Frontal cortex (tissue), 3 donors: ENCODE measurements at regions not wholly inside any gene's neighbourhood (a gene's known extent, or its start where the extent isn't known, plus 50 kb on each side); places are given as distances from the start of the nearest gene placed in this dataset.
"Not testable (repeated sequence)": the region's sequence is repeated elsewhere in the genome, so short reads cannot be mapped to it uniquely, and the experiment has no call there.

Source experiments
- DNase-seq, 2 donors: peaks; one replicate each; pipeline ENCODE4 v3.0.0; 2012; ENCODE audit warnings: low spot score in 2 of 2
- FAIRE-seq: peaks from 2 replicates; lab custom pipeline; 2012; peaks lifted over from hg19 to GRCh38; lab: Jason Lieb, UNC
- donor health status: control.
- donor health status: control.
- donor health status: control.

DNA sequence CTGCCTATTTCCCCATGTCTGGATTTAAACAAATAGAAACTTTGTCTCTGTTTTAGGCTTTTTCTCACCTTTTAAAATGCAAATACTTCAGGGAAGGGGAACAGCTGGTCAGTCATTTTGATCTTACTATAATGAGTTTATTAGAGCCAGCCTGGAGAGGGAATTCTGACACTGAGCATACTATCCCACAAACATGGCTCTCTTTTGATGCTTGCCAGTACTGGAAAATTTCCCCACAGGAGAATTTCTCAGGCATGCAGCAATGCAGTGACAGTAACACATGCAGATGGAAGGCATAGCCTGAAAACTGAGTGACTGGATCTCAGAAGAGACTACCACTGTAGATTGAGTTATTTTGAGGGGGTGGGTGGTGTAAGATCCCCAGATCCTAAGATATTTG is 974.3 kb upstream of the CELF4 start:
- DNase-seq: no peak
- FAIRE-seq: no peak

DNA sequence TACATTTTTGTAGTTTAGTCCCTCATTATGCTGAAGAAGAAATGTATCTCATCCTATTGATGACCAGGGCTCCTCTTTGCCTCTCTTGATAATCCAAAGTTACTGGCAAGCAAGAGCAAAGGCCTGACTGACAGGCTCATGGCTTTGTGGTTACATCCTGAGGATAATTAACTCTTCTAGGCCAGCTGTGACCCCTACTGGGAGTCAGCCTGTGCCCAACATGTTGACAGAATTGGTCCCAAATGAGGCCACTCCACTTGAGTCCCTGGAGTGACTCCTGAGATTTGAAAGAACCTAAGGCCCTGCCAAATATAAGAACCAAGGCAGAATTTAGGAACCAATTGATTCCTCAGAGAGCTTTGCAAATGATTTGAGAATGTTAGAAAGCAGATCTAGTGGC is 973.8 kb upstream of the CELF4 start:
- FAIRE-seq: no peak

DNA sequence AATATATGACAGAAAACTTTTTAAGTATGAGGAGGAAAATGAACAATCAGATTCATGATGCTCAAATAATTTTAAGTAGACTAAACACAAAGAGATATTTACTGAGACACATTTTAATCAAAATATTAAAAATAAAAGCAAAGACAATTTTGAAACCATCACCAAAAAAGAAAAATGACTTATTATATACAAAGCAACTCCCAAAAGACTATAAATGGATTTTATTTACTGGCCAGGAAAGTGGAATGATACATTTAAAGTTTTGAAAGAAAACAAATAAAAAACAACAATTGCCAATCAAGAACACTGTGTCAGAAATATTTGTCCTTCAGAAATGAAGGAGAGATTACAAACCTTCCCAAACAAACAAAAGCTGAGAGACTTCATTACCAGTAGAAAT is 968.5 kb upstream of the CELF4 start:
- DNase-seq (no peak), FAIRE-seq (no peak)

More for the DNA sequence above, 973.8 kb upstream of the CELF4 start:
- no peak for DNase-seq

DNA sequence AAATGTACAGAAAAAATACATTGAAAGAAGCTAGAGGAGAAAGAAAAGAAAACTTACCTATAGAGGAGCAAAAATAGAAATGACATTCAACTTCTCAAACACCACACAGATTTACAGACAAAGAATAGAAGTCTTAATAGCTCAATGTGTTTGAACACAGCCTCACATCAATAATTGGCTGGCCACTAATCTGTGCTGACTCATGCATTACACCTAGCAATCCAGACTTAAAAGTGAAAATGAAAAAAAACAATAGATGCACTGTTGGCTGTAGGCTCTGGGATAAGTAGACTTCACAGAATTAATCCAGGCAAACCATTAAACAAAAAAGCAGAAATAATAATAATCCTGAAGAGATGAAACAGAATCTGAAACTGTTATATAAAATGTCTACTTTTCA is 961.3 kb upstream of the CELF4 start:
- DNase-seq: no peak
- no peak for FAIRE-seq

DNA sequence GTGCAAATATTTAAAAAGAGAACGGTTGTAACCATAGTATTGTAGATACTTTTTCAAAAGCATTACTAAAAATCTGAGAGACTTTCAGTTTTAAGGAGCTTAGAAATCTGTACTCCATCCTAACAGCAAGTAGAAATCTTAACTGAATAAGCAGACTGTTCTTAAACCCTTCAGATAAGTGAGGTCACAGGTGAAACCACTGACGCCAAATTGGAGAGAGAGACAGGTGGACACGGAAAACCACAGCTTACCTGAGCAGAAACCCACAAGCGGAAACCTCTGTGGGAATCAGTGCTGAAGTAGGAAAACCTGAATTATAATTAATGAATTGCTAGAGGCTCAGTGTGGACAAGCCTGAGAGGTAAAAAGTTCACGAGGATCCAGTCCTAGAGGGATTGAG is 959.4 kb upstream of the CELF4 start:
- no peak for FAIRE-seq
- DNase-seq: no peak

DNA sequence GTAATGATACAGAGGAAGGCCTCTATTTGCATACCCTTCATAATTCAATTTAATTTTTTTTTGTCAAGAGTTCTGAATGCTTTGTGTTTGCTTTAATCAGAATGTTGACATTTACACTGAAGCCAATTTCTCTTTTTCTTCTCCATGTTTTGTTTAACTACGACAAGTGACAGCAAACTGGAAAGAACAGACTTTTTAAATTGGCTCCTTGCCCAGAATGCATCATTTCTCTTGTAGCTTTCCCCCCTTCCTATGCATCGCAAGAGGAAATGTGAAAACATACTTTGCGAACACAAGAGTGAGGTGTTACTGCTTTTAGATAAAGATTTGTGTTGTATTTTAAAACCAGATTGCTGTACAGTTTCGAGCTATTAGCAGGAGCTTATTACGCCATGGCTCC is 955.2 kb upstream of the CELF4 start:
- FAIRE-seq: no peak
- DNase-seq: no peak

DNA sequence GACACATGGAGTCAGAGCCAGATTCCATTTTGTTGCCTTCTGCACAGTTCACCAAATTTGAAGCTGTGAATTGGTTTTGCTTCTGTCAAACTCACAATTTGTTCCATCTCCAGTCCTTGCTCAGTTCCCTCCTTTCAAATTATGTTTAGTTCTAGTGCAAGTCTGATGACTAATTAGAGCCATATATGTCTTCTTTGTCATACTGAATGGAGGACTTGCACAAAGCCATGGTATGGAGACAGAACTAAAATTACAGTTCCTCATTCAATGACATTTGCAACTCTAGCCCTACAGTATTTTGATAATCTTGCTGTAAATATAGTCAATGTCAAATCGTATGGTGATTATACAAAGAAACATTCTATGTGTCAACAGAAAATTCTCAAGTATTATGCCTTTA is 936.9 kb upstream of the CELF4 start:
- no peak for DNase-seq
- no peak for FAIRE-seq

DNA sequence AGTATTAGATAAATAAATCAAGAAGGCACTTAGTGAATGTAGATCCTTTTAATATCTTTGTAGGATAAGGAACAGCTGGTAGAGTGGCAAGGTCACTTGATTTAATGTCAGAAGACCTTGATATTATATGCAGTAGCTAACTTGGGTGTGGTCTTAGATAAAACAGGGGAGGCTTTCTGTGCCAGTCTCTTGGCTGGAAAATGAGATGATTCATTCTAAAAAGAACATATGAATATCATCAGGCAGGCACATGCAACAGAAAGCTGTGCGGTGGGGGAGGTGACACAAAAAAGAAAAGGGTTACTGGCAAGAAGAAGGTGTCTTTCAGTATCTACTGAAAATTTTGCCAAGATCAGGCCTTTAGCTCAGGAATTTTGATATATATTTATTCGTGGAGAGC is 931.7 kb upstream of the CELF4 start:
- FAIRE-seq: no peak

DNA sequence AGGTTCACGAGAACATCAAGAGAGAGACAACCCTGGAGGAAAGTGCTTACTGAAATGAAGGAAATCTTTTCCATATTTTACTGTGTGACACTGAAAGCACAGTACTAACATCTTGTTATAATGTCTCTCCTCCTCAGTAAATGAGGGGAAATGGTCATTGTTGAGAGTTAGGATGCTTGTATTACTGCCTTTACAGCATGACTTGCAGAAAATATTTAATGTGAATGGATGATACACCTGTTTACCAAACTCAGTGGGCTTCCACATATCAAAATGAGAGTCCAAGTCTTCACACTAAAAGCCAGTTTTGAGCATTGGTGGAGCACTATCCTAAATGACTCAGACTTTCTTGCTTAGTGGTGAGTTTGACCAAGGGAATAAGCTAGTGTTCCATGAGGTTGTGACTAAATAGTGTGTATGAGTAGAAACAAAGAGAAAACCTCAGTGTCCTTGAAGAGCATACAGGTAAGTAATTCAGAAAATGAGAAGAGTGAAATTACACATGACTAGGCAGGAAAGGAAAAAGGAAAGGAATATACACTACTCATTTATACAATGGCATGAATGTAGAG is 930.7 kb upstream of the CELF4 start:
- no peak for DNase-seq
- no peak for FAIRE-seq

More for the DNA sequence above, 931.7 kb upstream of the CELF4 start:
- DNase-seq: no peak

DNA sequence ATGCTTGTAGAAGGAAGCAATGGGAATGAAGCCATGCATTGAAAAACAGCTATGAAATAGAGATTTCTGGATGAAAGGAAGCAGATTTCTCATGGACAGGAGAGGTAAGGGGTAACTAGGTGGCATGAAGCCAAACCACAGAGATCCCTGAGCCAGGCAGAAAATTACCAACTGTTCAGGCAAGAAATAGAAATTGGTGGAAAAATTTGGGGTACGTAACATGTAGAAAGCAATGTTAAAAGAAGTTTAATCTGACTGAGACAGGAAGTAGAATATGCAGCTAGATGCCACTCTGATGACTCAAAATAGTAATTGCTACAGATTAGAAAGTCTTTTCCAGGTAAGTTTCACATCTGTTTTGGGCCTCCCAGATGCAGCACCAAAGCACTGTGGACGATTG is 928.5 kb upstream of the CELF4 start:
- DNase-seq (no peak), FAIRE-seq (no peak)

DNA sequence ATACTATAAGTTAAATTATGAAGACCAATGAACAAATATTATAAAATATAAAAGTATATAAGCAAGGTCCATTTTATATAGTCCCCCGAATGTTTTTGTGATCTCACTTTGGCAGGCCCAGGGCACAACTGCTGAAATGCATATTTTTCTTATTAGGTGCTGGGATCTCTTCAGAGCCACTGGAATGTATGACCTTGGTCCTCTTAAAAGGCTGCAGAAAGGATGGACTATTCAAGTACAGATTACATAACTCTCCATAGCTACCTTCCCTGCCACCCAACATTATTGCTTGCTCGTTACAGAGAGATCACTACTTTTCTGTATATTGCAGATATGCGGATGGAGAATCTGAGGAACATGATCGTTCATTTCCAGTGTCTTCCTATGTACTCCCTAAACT is 925.6 kb upstream of the CELF4 start:
- no peak for DNase-seq
- FAIRE-seq: no peak

DNA sequence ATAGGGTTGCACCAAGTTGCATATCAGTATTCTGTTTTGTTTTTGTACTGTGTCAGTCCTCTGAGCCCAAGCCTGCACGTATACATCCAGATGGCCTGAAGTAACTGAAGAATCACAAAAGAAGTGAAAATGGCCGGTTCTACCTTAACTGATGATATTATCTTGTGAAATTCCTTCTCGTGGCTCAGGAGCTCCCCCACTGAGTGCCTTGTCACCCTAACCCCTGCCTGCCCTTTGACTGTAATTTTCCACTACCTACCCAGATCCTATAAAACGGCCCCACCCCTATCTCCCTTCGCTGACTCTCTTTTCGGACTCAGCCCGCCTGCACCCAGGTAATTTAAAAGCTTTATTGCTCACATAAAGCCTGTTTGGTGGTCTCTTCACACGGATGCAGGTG is 924.1 kb upstream of the CELF4 start:
- not testable (repeated sequence) for DNase-seq, FAIRE-seq

DNA sequence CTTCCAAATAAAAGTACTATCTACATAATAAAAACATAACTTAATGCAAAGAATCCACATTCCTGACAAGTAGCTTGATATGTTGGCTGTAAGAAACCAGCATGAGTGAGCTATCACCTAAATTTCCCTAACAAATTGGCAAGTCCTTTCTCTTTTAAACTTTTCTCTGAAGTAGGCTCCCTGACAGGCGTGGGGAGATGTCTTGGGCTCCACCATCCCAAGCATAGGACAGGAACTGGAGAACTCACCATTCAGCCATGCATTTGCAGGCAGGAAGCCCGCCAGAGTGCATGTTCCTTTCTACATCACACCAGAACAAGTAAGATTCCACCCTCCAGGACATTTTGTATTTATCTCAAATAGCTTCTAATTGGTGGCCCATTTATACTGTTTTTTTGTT is 921.9 kb upstream of the CELF4 start:
- FAIRE-seq (no peak), DNase-seq (no peak)

DNA sequence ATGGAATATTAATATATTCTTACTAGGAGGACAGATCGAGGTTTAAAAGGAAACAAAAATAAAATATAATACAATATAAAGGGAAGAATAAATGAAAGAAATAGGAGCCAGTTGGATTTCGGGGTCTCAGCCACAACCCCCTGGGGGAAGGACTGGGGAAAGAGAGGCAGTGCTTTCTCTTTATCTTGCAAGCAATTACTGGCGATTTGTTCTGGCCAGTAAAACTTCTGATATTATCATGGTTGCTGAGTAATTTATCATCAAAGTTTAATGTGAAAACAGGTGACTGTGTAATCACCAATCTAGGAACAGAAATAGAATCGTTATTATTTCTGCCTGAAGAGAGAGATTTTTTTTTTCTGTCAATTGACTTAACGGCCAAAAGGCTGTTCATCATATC is 917.7 kb upstream of the CELF4 start:
- no peak for FAIRE-seq

DNA sequence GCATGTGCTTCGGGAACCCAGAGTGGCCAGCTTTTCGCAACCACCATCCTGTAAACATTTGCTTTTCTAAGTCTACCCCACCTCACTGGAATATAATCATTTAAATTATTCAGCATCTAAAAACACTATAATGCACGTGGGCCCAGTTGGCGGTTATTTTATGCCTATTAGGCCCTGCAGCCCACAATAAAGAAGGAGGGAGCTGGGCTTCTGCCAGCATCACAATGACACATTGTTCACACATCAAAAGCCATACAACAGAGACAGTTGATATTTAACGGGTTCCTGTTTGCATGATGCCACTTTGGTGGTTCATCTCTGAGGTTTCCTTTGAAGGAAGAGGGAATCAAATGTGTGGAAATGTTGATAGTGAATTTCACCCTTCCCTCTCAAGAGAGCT is 916.0 kb upstream of the CELF4 start:
- FAIRE-seq (no peak), DNase-seq (no peak)

More for the DNA sequence above, 917.7 kb upstream of the CELF4 start:
- DNase-seq: no peak

DNA sequence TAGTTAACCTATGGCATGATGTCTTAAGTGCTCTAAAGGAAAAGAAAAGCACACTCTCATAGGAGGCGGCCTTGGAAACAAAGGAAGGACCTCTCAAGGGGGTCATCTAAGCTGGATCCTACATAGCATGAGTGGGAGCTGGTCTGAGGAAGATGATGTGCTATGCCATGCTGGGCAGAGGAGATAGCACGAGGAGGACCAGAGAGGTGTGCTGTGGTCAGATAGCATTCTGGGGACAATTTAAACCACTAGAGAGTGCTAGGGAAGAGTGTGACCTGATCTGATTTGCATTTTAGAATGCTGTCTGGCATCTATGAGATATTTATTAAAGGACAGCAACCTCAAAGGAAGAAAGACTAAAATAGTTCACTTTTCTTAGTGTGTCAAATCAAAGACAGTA is 910.1 kb upstream of the CELF4 start:
- DNase-seq (no peak), FAIRE-seq (no peak)

DNA sequence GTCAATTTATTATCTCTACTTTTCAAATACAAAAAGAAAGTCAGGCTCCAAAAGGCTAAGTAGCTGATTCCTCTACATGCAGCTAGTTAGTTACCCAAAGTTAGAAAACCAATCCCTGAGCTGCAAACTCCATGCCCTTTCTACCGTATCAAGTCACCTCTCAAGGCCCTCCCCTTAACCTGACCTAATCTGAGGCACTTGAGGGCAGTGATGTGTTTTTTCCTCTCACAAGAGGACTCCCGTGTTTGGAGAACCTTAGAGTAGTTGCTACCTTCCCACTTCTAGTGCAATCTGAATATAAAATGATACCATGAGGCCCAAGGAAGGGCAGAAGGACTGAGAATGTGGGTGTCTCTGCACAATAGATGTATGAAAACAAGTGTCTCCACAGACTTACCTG is 907.9 kb upstream of the CELF4 start:
- DNase-seq (no peak), FAIRE-seq (no peak)

DNA sequence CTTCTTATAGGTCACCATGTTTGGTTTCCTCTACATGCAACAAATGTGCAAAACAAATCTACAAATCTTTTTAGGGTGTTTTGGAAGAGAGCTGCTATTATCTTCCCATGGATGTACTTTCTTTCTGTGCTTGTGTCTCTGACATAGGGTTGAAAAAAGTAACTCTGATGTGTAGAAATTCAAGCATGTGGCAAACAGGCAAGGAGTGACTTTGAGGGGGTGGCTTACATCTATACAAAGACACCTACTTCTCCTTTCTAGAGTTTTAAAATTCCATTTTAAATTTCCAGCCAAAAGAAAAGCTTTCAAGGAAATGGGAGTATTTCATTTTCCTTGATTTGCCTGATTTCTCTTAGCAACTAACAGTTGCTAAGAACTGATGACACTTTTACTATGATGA is 904.8 kb upstream of the CELF4 start:
- no peak for DNase-seq
- no peak for FAIRE-seq

DNA sequence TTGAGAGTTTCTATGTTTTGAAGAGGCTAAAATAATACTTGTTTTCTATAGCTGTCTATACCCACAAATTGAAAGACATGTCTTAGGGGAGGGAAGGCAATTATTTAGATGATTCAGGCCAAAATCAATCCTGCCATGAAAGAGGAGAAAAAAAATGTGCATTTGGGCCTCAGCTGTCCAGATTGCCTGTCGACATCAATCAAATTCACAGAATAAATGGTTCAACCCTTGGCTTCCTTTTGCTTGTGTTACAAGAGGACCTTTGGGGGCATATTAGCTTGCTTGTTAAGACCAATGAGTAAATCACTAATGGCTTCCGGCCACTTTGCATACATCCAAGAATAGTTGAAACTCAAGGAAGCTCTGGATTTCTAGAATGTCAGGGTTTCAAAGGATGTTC is 900.8 kb upstream of the CELF4 start:
- no peak for FAIRE-seq
- no peak for DNase-seq

DNA sequence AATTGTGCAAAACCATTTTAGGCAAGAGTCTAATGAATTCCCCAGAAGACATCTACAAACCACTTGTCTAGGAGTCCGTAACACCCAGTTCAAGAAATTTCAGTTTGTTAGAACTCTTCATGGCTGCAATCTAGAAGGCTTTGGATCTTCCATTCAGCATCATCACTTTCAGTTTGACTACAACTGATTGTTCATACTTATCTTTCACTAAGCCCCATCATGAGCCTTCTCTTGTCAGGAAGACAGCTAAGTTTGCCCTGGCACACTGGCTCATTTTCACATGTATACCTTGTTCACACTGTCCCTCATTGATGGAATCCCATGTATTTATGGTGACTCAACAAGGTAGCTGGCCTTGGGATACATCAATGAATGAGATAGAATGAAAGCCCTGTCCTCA is 898.4 kb upstream of the CELF4 start:
- FAIRE-seq: no peak
- no peak for DNase-seq

DNA sequence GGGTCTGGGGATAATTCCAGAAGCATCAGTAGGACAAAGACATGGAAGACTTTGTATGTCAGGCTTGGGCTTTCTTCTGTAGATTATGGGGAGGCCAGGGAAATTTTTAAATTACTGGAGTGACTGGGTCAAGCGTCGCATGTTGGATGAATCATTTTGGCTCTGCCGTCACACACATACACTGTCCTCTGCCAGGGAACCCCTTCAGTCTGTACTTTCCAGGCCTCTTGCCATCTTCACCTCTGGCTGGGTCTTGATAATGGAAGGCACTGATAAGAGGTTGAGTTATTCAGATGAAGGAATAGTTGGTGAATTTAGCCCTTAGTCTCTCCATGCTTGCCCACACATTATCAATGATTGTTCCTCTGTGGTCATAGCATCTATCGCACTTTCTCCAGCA is 895.1 kb upstream of the CELF4 start:
- FAIRE-seq (no peak), DNase-seq (no peak)

DNA sequence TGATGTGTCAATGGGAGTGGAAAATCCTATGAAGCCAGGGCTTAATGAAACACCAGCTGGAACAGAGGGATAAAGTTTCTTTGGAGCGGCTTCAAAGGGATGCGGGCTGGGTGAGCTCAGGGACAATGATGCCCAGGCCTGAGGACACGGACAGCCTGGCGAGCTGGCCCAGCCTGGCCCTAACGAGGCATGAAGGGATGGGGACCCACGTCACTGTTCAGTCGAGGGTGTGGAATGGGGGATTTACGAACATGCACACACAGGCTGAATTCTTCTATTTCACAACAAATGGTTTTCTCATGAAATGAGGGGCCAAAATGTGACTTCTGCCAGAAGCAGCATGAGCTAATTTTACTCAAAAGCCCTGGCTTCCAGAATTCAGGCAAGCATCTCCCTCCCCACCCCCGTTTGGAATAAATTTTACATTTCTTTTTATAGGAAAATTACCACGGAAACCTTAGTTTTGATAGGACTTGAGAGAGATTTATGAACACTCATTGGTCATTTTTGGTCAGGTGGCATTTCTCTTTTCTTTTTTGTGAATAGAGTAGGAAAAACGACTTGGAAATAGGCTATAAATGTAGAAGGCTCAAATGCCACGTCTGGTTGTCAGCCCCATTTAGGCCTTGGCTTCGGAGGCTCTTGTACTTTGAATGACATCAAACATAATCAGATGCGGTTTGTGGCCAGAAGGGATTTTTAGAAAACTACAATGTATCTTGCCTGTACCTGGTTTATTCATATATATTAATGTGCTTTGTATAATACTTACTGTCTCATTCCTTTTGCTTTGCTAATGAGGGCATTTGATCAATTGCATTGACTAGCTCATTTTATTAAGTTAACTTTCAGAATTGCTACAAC is 893.8 kb upstream of the CELF4 start:
- no peak for FAIRE-seq
- DNase-seq: no peak
